LHCN-M2 (cell line): ENCODE measurements at regions not wholly inside any gene's neighbourhood (a gene's known extent, or its start where the extent isn't known, plus 50 kb on each side); places are given as distances from the start of the nearest gene placed in this dataset.
"Not testable (repeated sequence)": the region's sequence is repeated elsewhere in the genome, so short reads cannot be mapped to it uniquely, and the experiment has no call there.

Source experiments
- DNase-seq: peaks from one replicate; pipeline ENCODE4 v3.0.0-alpha.2; 2012; ENCODE audit warnings: low read depth

DNA sequence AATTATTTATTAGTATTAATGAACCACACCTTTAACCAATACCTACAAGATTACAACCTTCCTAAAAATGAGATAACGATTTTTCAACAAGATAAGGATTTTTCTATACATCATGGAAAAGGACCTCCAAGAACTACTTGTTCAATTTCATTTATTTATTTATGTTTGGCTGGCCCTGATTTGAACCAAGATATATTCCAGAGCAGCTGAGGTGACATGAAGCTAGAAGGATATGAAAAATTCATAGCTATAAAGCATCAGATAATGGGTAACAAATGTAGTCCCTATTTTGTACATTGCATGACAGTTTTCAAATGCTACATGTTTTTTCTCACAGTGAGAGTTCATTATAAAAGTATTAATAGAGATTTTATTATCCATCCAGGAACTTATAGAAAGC, 798.5 kb upstream of the ARRDC3 start:
- no peak for DNase-seq

DNA sequence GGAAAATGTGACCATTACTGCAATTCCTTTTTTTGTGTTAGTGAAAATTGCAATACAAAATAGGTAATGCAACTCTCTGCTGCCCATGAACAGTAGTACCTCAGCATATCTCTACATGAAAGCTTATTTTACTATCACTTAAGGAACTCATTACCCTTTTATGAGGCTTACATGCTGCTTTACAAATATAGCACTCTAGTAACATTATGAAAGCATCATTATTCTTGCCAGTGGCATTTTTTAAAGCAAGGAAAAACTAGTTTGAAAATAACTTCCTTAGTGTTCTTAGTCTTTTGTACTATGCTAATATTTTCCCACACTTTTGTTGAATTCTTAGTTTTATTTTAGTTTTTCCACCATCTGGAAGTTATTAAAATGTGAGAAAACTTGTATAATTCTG, 797.3 kb upstream of the ARRDC3 start:
- DNase-seq = no peak

DNA sequence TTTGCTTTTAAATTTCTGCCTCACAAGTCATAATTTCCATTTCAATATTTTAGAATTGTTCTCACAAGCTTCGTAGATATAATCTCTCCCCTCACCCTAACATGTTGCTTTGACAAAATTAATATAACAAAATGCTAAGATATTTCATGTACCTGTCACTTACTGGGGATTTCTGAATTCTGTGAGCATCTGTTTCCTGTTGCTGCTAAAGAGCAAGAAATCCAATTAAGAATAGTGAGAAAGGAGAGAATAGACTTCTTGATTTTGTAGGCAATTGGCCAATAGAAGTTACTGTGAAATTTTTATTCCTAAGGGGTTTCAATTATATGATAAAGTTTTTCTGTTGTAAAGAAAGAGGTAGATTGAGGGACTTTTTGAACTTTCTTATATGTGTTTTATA, 796.5 kb upstream of the ARRDC3 start:
- no peak for DNase-seq

DNA sequence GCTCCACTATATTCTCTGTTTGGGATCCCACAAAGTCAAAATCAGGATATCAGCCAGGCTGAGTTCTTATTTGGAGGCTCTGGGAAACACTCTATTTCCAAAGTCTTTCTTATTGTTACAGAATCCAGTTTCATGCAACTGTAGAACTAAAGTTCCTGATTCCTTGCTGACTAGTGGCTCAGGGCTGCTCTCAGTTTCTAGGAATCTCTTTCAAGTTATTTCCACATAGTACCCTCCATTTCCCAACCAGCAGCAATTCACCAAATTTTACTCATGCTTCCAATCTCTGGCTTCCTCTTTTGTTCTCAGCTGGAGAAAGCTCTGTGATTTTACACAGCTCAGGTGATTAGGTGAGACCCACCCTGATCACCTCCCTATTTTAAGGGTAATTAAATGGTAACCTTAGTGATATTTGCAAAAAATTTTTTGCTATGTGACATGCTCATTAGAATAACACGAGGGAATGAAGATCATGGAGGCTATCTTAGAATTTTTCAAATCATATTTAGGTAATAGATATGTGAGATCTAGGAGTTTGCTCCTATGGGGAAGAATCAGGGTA, 794.9 kb upstream of the ARRDC3 start:
- DNase-seq = no peak

DNA sequence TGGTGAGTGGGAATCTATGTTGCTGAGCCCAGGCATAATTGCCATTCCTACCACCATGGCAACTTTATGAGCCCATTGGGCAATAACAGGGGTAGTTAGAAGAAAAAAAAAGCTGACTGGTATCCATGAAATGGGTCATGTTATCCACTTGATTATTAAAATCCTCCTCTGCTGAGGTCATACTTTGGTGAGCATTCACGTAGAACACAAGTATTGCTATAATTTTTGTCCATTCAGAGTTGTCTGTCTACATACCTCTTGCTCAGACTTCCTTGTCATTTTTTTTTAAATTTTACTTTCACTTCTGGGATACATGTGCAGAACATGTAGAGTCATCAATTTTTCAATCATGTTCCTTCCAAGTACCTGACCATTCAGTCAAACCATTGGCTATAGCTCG, 780.8 kb upstream of the ARRDC3 start:
- no peak for DNase-seq

DNA sequence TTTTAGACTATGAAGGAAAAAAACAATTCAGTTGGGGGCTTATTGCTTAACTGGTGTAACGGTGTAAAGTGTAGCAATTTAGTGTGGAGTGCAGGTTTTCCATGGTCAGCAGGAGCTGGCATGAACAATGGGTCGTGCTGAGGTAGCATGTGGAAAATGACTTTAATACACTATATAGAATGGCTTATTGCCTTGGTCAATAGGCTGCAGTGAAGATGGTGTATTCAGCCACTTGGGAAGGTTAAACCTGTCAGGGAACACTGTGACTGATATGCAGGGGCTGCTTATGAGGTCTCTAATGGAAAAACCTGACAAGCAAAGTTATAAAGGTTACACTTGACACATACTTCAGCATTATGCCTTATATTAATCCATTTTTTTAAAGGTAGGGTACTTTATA, 764.7 kb upstream of the ARRDC3 start:
- no peak for DNase-seq

DNA sequence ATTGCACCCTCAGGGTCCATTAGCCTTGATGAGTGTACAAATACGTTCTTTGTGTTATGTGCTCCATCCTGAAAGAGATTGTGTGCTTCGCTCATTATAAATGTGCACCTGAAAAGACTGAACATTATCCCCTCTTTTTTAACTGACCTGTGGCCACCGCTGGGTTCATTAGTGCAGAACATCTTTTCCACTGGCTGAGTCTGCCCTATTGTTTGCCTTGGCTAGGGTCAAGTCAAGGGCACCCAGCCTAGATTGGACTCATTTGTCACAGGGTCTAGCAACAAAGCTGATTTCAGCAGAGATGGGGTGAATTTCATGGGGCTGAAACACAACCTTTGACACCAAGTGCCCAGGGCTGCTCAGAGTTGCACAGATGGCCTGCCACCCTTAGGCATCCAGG, 764.1 kb upstream of the ARRDC3 start:
- no peak for DNase-seq

DNA sequence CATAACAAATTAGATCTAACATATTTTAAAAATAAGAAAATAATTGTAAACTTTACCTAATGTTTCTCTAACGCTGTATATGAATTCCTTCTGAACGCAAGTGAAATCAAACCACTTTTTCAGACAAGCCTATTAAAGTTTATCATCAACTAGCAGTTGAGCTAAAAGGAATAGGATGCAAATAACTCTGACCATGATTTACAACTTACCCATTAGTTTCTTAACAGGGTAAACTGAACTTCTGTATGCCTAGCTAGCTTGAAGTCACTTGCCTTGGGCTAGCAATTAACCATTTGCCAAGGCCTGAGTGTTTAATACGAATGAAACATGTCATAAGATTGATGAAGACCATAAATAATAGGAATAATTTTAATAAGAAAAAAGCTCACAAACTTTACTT, 762.7 kb upstream of the ARRDC3 start:
- no peak for DNase-seq

DNA sequence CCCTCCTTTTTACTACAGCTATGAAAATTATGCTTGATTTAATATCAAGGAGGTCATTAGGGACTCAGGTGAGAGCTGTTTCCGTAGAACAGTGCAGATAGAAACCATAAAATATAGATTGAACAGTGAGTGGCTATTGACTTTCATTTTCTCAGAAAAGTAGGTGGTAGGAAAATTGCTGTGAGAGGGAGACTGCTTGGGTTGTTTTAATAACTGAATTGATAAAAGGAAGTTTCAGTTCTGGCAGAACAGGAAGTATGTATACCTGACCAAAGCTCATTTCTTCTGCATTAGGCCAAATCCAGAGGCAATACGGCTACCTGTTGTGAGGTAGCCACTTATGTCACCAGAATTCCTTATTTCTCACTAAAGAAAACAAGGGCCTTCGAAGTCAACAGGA, 761.7 kb upstream of the ARRDC3 start:
- DNase-seq = no peak

DNA sequence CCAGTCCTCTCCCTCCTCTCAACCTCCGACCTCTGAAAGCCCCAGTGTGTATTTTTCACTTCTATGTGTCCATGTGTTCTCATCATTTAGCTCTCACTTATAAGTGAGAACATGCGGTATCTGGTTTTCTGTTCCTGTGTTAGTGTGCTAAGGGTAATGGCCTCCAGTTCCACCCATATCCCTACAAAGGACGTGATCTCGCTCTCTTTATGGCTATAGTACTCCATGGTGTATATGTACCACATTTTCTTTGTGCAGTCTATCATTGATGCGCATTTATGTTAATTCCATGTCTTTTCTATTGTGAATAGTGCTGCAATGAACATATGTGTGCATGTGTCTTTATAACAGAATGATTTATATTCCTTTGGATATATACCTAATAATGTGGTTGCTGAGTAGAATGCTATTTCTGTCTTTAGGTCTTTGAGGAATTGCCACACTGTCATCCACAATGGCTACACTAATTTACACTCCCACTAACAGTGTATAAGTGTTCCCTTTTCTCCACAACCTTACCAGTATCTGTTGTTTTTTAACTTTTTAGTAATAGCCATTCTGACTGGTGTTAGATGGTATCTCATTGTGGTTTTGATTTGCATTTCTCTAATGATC, 749.3 kb upstream of the ARRDC3 start:
- not testable (repeated sequence) for DNase-seq

DNA sequence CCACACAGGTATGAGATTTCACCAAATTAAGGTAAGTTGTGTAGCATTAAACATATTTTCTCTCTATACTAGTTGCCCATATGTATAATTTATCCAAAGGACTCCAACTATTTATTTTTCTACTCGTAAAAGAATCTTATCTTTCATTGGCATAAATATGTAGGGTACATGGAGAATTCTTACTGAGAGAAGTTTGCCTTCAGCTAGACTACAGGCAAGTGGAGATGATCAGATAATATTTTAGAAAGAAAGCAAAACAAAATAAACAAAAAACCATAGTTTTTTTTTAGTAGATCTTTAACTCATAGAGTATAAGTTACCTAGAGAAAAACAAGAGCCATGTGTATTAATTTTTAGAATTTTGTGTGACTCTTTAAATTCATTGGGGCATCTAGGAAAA, 743.1 kb upstream of the ARRDC3 start:
- no peak for DNase-seq

DNA sequence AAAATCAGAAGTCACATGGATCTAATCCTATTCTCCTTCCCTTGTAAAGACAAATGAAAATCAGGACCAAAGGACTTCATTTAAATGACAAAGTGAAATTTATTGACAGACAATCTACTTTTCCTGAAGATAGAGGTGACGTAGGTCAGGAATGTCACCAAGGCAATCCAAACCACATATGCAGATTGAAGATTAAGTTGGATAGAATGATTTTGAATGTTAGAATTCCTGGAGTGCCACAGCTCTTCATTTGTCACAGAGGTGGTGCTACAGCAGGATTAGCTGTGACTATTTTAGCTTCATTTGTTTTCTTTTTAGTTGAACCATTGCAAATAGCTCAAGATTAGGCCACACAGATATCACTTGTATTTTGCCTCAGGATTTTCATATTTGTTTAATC, 736.0 kb upstream of the ARRDC3 start:
- DNase-seq = no peak

DNA sequence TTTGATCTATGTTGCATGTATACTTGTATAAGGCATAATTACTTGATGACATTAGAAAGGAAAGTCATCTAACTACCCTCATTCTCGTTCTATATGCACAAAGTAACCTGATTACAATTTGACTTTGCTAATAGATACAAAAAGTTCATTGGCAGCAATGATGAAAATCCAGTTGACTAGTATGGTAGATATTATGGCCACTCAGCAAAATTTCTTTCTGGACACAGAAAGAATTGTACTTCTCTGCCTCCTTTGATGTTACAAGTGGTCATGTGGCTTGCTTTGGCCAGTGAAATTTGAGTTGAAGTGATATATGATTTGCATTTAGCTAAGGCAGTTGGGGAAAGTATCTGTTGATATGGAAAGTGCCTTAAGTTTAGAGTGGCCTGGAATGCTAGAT, 723.7 kb upstream of the ARRDC3 start:
- DNase-seq = no peak

DNA sequence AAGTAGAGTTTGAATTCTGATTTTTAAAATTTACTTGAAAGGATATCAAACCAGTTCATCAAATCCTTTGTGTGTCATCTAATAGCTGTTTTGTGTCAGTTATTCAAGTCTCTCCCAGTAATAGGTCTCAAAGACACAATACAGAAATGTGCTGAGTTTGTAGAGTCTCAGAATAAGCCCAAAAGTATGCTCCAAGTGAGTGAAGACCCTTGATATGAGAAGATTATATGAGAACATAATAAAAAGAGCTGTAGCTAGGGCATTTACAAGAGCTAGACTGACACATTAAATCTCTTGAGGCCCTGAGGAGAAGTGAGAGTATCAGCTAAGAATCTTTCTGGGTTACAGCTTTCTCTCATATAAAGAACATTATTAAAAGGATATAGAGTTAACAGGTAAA, 721.0 kb upstream of the ARRDC3 start:
- no peak for DNase-seq

DNA sequence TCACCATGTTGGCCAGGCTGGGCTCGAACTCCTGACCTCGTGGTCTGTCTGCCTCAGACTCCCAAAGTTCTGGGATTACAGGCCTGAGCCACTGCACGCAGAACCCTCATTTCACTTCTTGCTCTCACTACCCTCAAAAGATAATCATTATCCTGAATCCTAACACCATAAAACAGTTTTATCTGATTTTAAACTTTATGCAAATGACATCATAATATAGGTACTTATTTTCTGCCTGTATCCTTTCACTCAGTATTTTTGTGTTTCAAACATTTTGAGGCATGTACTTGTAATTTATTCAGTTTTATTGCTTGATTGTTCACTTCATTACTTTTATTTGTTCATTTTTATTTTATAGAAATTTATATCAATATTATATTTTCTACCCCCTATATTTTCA, 719.2 kb upstream of the ARRDC3 start:
- no peak for DNase-seq

DNA sequence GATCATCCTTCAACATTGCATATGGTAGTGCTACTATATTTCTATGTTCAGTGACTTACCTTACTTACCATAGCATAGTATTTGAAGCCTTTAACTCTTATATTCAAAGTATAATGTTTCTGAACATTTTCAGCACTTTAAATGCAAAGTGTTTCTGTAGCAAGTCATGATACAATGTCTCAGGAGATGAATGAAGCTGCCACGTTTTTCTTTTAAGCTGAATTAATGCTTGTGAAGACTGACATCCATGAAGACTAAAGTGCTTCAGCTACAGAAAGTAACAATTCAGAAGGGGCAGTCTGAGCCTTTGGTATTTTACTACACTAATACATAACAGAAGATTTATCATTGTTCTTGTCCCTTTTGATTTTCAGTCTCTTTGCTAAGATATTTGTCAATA, 709.1 kb upstream of the ARRDC3 start:
- DNase-seq = no peak

DNA sequence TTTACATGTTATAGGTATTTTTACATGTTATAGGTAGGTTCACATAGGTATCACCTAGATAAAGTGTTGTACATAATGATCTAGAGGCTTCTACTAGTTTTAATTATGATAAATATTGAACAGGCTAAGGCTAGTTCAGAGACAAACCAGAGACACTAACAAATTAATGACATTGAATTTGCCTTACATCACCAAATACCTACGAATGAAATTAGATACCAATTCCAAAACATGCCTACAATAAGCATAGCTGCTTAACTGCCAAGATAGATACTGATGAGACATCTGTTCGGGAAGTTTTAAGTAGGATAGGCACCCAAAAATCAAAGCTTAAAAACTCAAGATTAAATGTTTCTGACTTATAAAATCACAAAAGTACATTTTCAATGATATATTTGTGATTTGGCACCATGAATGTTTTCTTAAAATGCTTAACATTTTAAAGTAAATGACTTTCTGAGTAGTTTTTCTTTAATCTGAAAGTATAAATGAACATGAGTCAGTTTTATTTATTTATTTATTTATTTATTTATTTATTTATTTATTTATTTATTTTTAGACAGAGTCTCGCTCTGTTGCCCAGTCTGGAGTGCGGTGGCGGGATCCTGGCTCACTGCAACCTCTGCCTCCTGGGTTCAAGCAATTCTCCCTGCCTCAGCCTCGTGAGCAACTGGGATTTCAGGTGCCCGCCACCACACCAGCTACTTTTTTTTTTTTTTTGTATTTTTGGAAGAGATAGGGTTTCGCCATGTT, 703.1 kb upstream of the ARRDC3 start:
- no peak for DNase-seq

DNA sequence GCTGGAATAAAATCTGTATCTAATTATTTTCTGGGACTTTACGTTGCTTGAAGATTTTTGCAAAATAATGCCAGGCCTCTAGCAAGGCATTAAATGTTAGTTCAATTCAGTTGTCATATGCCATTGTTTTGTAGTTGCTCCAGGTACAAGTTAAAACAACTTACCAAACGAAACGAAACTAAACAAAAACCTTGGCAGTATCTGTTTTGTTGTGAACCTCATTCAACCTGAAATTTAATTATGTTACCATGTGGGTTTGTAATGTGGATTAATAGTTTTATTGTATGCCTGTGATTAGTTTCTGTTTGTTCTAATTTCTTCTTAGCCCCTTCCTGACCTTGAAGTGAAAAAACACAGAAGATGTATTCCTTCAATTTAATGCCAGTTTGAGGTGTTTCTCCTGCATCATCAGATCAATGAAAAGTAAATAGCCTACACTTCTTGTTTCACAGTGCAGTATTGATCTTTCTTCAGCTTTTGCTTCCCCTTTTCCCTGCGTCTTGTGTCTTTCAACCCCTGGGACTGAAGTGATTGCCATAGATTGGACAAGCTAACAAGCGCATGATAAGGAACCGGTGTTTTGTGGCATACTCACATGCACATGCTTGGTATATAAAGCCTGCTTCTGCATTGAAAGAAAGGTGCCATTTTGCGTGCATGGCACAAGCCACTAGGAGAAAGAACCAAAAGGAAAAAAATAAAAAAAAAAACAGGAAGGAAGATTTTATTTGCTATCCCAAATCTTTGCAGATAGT, 699.0 kb upstream of the ARRDC3 start:
- no peak for DNase-seq

DNA sequence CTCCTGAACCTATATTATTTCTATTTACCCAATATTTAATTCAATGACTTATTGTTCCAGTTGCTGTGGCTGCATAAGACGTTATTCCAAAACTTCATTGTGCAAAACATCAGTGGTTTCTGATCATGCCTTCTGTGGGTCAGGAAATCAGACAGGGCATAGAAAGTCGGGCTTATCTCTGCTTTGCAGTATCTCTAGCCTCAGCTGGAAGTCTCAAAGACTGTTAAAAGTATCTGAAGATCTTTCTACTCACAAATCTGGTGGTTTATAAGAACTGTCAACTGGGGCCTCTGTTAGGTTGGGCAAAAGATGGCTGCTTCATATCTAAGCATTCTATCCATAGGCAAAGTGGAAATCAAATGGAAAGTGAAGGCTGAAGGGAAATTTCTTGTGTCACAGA, 687.7 kb upstream of the ARRDC3 start:
- DNase-seq = no peak

DNA sequence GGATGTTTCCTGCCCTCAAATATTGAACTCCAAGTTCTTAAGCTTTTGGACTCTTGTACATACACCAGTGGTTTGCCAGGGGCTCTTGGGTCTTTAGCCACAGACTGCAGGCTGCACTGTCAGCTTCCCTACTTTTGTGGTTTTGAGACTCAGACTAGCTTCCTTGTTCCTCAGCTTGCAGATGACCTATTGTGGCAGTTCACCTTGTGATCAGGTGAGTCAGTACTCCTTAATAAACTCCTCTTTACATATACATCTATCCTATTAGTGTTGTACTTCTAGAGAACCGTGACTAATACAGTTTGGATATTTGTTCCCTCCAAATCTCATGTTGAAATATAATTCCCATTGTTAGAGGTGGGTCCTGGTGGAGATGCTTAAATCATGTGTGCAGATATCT, 681.9 kb upstream of the ARRDC3 start:
- DNase-seq = no peak

DNA sequence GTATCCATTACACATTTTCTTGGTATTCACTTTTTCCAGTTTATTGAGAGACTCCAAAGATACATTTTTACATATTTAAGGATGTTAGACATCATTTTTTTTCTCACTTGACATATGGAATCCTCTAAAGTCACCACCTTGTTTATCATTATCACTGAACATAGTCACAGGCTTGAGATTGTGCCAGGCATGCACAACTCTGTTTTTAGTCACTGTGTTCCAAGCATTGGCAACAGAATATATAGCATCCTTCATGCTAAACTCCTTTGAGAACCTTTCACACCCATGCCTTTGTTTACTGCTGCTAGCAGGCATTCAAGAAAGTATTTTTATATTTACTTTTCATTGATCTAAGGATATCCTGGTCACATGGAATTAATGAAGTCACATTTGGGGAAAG, 668.6 kb upstream of the ARRDC3 start:
- no peak for DNase-seq

DNA sequence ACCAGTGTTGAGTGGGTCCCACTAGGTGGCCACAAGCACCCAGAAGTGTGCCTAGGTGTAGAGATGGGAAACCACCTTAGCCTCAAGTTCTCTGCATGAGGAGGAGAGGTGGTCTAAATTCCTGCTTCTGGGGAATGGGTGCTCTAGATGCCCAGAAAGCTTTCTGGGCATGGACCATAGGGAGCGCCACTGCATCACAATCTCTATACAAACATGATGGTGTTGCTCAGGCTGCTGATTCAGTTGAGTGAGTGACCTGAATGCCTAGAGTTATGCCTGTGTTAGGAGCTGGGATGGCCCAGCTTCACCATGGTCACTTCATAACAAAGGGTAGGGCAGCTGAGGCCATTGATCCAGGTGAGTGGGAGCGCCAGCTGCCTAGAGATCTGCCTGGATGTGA, 667.9 kb upstream of the ARRDC3 start:
- DNase-seq = no peak
